Endothelial cell of umbilical vein (primary cell): ENCODE measurements at regions not wholly inside any gene's neighbourhood (a gene's known extent, or its start where the extent isn't known, plus 50 kb on each side); places are given as distances from the start of the nearest gene placed in this dataset.

Source experiments
- BruUV-seq: library from RNA; stranded (reverse); fragments of 400-500 nt; replicated peaks from 2 replicates; lab custom pipeline; 2021; lab: Mats Ljungman, UMichigan
- CTCF ChIA-PET: fragments of 300-600, 350-600 bp; sonication (Branson Sonifier 250); formaldehyde crosslinking; loops from one replicate; lab custom pipeline; 2021; ENCODE audit warnings: antibody characterized with exemption, inconsistent platforms; lab: Charles Lee
- POLR2A ChIA-PET: fragments of 300-600, 350-600 bp; sonication (Branson Sonifier 250); formaldehyde crosslinking; loops from one replicate; lab custom pipeline; 2021; ENCODE audit warnings: antibody characterized with exemption, inconsistent platforms; lab: Charles Lee
- DNase-seq: peaks from one replicate; pipeline ENCODE4 v3.0.0-alpha.2; 2011; ENCODE audit warnings: low read depth, low spot score
- FAIRE-seq: peaks from 2 replicates; lab custom pipeline; 2011; peaks lifted over from hg19 to GRCh38; lab: Jason Lieb, UNC
- H2AFZ ChIP-seq: 2 replicates; pipeline ENCODE4 v1.6.0; 2012; ENCODE audit warnings: low read depth, low read length, control low read depth, inconsistent platforms
- H3K27ac ChIP-seq: 2 replicates; pipeline ENCODE4 v1.5.1; 2011; ENCODE audit warnings: low read depth, mild to moderate bottlenecking, control low read depth, low read length, moderate library complexity; ENCODE audit not compliant: insufficient read depth
- H3K27me3 ChIP-seq, 2 experiments: 2 replicates each; pipeline versions ENCODE4 v1.6.0 to v1.6.1; 2011; ENCODE audit warnings: low read length in 2 of 2, mixed read lengths in 1 of 2; ENCODE audit not compliant: control insufficient read depth in 2 of 2, insufficient read depth in 2 of 2
- H3K36me3 ChIP-seq, 2 experiments: 2 replicates in 1 of 2; 3 replicates in 1 of 2; pipeline ENCODE4 v1.5.1; 2011; ENCODE audit warnings: low read length in 2 of 2, mild to moderate bottlenecking in 1 of 2, moderate library complexity in 1 of 2; ENCODE audit not compliant: control insufficient read depth in 2 of 2, insufficient read depth in 2 of 2; ENCODE audit errors: extremely low read depth in 1 of 2
- H3K4me1 ChIP-seq: 3 replicates; pipeline ENCODE4 v1.5.1; 2011; ENCODE audit warnings: mild to moderate bottlenecking, low read length; ENCODE audit not compliant: control insufficient read depth, insufficient read depth; ENCODE audit errors: extremely low read depth
- H3K4me2 ChIP-seq: 2 replicates; pipeline ENCODE4 v1.6.1; 2011; ENCODE audit warnings: low read length, control low read depth, mixed read lengths; ENCODE audit not compliant: insufficient read depth
- H3K4me3 ChIP-seq, 3 experiments: fragments of 200-600 bp in 1 of 3; sonication (generic), shearing (Covaris generic) in 1 of 3; replicated peaks in 1 of 3; 2 replicates each; pipeline ENCODE4 v1.5.1; 2011 to 2016; ENCODE audit warnings: control low read depth in 3 of 3, low read length in 3 of 3, mild to moderate bottlenecking in 2 of 3, inconsistent platforms in 1 of 3, low read depth in 1 of 3, moderate library complexity in 1 of 3; ENCODE audit not compliant: insufficient read depth in 1 of 3
- H3K79me2 ChIP-seq: 2 replicates; pipeline ENCODE4 v1.6.0; 2012; ENCODE audit warnings: low read length, inconsistent platforms; ENCODE audit not compliant: control insufficient read depth, insufficient read depth
- H3K9ac ChIP-seq: replicated peaks from 2 replicates; pipeline ENCODE3; 2011; ENCODE audit warnings: low read length, control low read depth; ENCODE audit not compliant: insufficient read depth; ENCODE audit errors: extremely low read depth
- H3K9me1 ChIP-seq: replicated peaks from 3 replicates; pipeline ENCODE4 v1.6.0; 2011; ENCODE audit warnings: mild to moderate bottlenecking, low read length; ENCODE audit not compliant: control insufficient read depth, insufficient read depth; ENCODE audit errors: extremely low read depth
- H3K9me3 ChIP-seq: replicated peaks from 2 replicates; pipeline ENCODE4 v1.5.1; 2012; ENCODE audit warnings: low read length, inconsistent platforms; ENCODE audit not compliant: control insufficient read depth, insufficient read depth
- H4K20me1 ChIP-seq: replicated peaks from 2 replicates; pipeline ENCODE3; 2011; ENCODE audit warnings: mild to moderate bottlenecking, low read length; ENCODE audit not compliant: control insufficient read depth, insufficient read depth; ENCODE audit errors: extremely low read depth
- CTCF ChIP-seq, 2 donors: IDR thresholded peaks; 1 replicate in 1 of 2; 2 replicates in 1 of 2; pipeline ENCODE4 v1.5.1; 2011; ENCODE audit warnings: low read length in 2 of 2, mild to moderate bottlenecking in 2 of 2, moderate library complexity in 2 of 2, control low read depth in 1 of 2, inconsistent platforms in 1 of 2, low read depth in 1 of 2; ENCODE audit not compliant: insufficient read depth in 1 of 2; ENCODE audit errors: extremely low read depth in 1 of 2
- EZH2 ChIP-seq: IDR thresholded peaks from 2 replicates; pipeline ENCODE4 v1.6.1; 2012; ENCODE audit warnings: borderline replicate concordance, low read depth, mild to moderate bottlenecking, moderate library complexity, low read length, inconsistent platforms; ENCODE audit not compliant: severe bottlenecking
- FOS ChIP-seq: IDR thresholded peaks from 2 replicates; pipeline ENCODE4 v1.6.1; 2011; ENCODE audit warnings: mild to moderate bottlenecking, low read length, moderate library complexity, borderline replicate concordance; ENCODE audit not compliant: insufficient read depth
- GATA2 ChIP-seq: IDR thresholded peaks from 2 replicates; pipeline ENCODE4 v1.7.0; 2011; ENCODE audit warnings: low read depth, mild to moderate bottlenecking, moderate library complexity, mixed read lengths, low read length; ENCODE audit not compliant: insufficient read length, insufficient read depth
- JUN ChIP-seq: IDR thresholded peaks from 2 replicates; pipeline ENCODE4 v1.6.1; 2011; ENCODE audit warnings: borderline replicate concordance, low read depth; ENCODE audit not compliant: insufficient read length, insufficient read depth
- MYC ChIP-seq: IDR thresholded peaks from one replicate; pipeline ENCODE4 v1.6.1; 2011; ENCODE audit warnings: mild to moderate bottlenecking, low read depth, low read length
- POLR2A ChIP-seq: IDR thresholded peaks from 2 replicates; pipeline ENCODE4 v1.6.1; 2012; ENCODE audit warnings: low read depth, mild to moderate bottlenecking, control low read depth, low read length
- POLR2AphosphoS5 ChIP-seq: IDR thresholded peaks from 2 replicates; pipeline ENCODE4 v1.6.1; 2012; ENCODE audit warnings: low read depth, mild to moderate bottlenecking, control low read depth, low read length, moderate library complexity; ENCODE audit not compliant: insufficient read depth
- dilution Hi-C: fragments of 300-500 bp; cut with MboI; formaldehyde crosslinking; loops from one replicate; pipeline ENCODE4 v1.15.0; 2019; ENCODE audit warnings: low sequenced_read_pairs; ENCODE audit not compliant: extremely low pct_ligation_motif_present
- intact Hi-C: fragments of 100-400 bp; cut with micrococcal nuclease; formaldehyde crosslinking; loops from one replicate; pipeline ENCODE4 v1.10.0; 2022
- TF ChIP-seq, protein P1 (sequence below): IDR thresholded peaks from 2 replicates; pipeline ENCODE4 v1.6.1; 2011; ENCODE audit not compliant: insufficient read depth, insufficient read length

GRCh38 chr12:130263025-130263424, 74.7 kb upstream of the PIWIL1 start:
- intact Hi-C loops (no loop called here), dilution Hi-C loops (no loop called here)
- ChIA-PET POLR2A (no interaction called here), CTCF (no interaction called here)
- Histone ChIP-seq H4K20me1 (no peaks in the 10 kb centered on the region), H3K36me3 (no peaks in the 10 kb centered on the region), H2AFZ (no peak overlapping the region), H3K9ac (no peak overlapping the region), H3K4me2 (no peak overlapping the region), H3K4me3 (no peak overlapping the region), H3K27me3 (no peaks in the 10 kb centered on the region), H3K27ac (no peak overlapping the region), H3K79me2 (no peaks in the 10 kb centered on the region), H3K9me3 (peaks cover 10% of the 10 kb centered on the region), H3K4me1 (no peaks in the 10 kb centered on the region), H3K9me1 (no peaks in the 10 kb centered on the region)
- DNase-seq: no peak
- no TSS peak for BruUV-seq
- FAIRE-seq: no peak
- TF ChIP-seq MYC (no peak), FOS (no peak), POLR2AphosphoS5 (no peak), CTCF (IDR thresholded peaks at IDR 0.05; ENCODE audit: extremely low read depth in 1 of 2, insufficient read depth in 1 of 2, low read depth in 1 of 2, low read length in 2 of 2) (no peak), POLR2A (no peak), EZH2 (no peak), JUN (no peak), GATA2 (no peak)
- TF ChIP-seq, protein P1, sequence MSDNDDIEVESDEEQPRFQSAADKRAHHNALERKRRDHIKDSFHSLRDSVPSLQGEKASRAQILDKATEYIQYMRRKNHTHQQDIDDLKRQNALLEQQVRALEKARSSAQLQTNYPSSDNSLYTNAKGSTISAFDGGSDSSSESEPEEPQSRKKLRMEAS: no peak
